ENCODE measurements at regions not wholly inside any gene's neighbourhood (a gene's known extent, or its start where the extent isn't known, plus 50 kb on each side); places are given as distances from the start of the nearest gene placed in this dataset.
A peak's percentile ranks its signal among the peaks of the same experiment; 100 is the strongest.

DNA sequence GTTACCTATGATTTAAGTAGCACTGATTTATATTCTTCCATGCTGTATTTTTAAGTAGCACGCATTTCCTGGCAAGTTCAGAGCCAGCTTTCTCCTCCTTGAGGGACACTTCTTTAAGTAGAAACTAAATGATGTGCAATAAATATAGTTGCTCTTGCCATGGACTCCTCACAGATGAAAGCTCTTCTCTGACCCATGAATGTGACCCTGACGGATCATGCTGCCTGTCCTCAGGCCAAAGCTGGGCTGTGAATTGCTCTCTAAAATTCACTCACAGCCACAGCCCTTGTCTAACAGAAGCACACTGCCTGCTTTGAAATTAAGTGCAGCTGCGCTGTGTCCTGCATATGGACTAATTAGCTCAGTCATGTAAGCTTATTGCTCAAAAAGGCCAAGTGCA, 438.8 kb downstream of the PMP22 start:
- Histone ChIP-seq H3K27ac (replicated peaks in 1 of 4) (no peak overlapping the region), H3K4me1 (no peaks in the 10 kb centered on the region), H3K9me3 (peaks cover 0 to 6% (median 3%) of the 10 kb centered on the region in 4 donors), H3K36me3 (no peaks in the 10 kb centered on the region), H3K27me3 (peaks cover 0 to 5% (median 0%) of the 10 kb centered on the region in 4 donors), H3K4me3 (no peak overlapping the region)
- TF ChIP-seq POLR2AphosphoS5 (IDR thresholded peaks at IDR 0.05) (no peak), EP300 (IDR thresholded peaks at IDR 0.05) (no peak), POLR2A (IDR thresholded peaks at IDR 0.05; ENCODE audit: low read depth) (no peak)
- TF ChIP-seq, protein P1, sequence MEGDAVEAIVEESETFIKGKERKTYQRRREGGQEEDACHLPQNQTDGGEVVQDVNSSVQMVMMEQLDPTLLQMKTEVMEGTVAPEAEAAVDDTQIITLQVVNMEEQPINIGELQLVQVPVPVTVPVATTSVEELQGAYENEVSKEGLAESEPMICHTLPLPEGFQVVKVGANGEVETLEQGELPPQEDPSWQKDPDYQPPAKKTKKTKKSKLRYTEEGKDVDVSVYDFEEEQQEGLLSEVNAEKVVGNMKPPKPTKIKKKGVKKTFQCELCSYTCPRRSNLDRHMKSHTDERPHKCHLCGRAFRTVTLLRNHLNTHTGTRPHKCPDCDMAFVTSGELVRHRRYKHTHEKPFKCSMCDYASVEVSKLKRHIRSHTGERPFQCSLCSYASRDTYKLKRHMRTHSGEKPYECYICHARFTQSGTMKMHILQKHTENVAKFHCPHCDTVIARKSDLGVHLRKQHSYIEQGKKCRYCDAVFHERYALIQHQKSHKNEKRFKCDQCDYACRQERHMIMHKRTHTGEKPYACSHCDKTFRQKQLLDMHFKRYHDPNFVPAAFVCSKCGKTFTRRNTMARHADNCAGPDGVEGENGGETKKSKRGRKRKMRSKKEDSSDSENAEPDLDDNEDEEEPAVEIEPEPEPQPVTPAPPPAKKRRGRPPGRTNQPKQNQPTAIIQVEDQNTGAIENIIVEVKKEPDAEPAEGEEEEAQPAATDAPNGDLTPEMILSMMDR (IDR thresholded peaks at IDR 0.05), result no peak
- intact Hi-C loops (cut with DNase I), result no loop called here
- DNase-seq (ENCODE audit: extremely low spot score), result no peak
- 66% methylated on average over 3 of the region's 3 CpGs for WGBS

DNA sequence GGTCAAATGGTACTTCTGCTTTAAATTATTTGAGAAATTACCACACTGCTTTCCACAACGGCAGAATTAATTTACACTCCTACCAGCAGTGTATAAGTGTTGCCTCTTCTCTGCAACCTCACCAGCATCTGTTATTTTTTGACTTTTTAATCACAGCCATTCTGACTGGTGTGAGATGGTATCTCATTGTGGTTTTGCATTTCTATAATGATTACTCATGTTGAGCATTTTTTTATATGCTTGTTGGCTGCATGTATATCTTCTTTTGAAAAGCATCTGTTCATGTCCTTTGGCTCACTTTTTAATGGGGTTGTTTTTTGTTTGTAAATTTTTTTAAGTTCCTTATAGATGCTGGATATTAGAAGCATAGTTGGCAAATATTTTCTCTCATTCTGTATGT, 446.7 kb downstream of the PMP22 start:
- intact Hi-C loops (cut with DNase I), result no loop called here
- no peaks in the 10 kb centered on the region for H3K36me3 ChIP-seq
- TF ChIP-seq, protein P1 (IDR thresholded peaks at IDR 0.05), result no peak
- TF ChIP-seq POLR2AphosphoS5 (IDR thresholded peaks at IDR 0.05) (no peak), EP300 (IDR thresholded peaks at IDR 0.05) (no peak), POLR2A (IDR thresholded peaks at IDR 0.05; ENCODE audit: low read depth) (no peak)
- no peaks in the 10 kb centered on the region for H3K9me3 ChIP-seq
- no peak for DNase-seq (ENCODE audit: extremely low spot score)
- H3K4me1 ChIP-seq, result no peaks in the 10 kb centered on the region
- no peak overlapping the region for H3K4me3 ChIP-seq
- no peak overlapping the region for H3K27ac ChIP-seq (replicated peaks in 1 of 4)
- no peaks in the 10 kb centered on the region for H3K27me3 ChIP-seq
- 96% methylated on average over 1 of the region's 1 CpG for WGBS

DNA sequence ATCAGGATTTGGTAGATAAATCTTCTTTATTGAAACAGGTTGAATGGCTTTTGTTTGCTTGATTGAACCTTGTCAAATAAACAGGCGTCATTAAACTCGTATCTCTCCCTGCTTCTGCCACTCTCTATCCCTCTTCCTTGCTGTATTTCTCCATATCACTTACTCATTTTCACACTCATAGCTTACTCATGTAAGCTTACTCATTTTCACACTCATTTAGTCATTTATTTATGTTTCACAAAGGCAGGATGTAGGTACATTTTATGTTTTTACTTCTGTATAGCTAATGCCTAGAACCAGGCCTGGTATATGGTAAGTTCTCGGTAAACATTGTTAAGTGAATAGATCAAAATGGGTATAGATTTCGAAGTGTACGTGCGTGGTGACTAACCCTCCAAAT, 450.0 kb downstream of the PMP22 start:
- H3K36me3 ChIP-seq, result no peaks in the 10 kb centered on the region
- WGBS, result 93% methylated on average over 6 of the region's 6 CpGs
- H3K4me3 ChIP-seq, result no peak overlapping the region
- intact Hi-C loops (cut with DNase I), result no loop called here
- DNase-seq (ENCODE audit: extremely low spot score), result no peak
- H3K27me3 ChIP-seq, result no peaks in the 10 kb centered on the region
- TF ChIP-seq POLR2AphosphoS5 (IDR thresholded peaks at IDR 0.05), result no peak
- TF ChIP-seq POLR2A (IDR thresholded peaks at IDR 0.05; ENCODE audit: low read depth), result no peak
- TF ChIP-seq, protein P1 (IDR thresholded peaks at IDR 0.05), result no peak
- TF ChIP-seq EP300 (IDR thresholded peaks at IDR 0.05), result no peak
- no peaks in the 10 kb centered on the region for H3K4me1 ChIP-seq
- H3K27ac ChIP-seq (replicated peaks in 1 of 4), result no peak overlapping the region
- peaks cover 0 to under 1% (median 0%) of the 10 kb centered on the region in 4 donors for H3K9me3 ChIP-seq

DNA sequence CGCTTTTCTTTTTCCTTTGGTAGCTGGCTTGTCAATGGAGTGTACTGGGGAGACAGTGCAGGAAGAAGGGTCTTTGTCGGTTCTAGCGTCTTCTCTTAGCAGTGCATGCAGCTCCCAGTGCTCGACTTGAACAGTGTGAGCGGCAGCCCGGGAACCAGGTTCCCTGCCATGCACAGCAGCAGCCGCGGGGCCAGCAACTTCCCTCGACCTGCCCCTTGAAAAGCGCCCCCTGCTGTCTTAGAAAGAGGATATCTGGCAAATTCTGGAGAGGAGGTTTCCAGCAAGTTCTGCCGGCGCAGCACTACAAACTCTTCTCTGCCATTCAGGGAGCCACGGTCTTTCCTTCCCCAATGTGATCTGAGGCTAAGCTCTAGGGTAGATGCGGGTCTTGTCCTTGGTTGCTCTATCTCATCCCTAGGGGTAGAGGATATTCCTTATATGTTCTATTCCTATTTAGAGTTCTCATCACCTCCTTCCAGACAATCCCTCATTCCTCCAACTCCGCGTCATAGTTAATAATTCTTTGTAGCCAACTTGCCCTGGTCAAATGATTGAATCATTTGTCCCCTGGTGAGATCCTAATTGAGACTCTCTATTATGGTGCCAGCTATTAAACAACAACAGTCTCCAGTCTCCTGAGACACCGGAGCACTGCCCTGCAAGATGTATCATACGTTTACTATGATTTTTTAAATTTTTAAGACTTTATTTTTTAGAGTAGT, 451.3 kb downstream of the PMP22 start:
- no peak overlapping the region for H3K27ac ChIP-seq (replicated peaks in 1 of 4)
- H3K36me3 ChIP-seq, result no peaks in the 10 kb centered on the region
- no peak overlapping the region for H3K4me3 ChIP-seq
- no peak for TF ChIP-seq POLR2AphosphoS5 (IDR thresholded peaks at IDR 0.05)
- TF ChIP-seq, protein P1 (IDR thresholded peaks at IDR 0.05), result peak in 1 of 3 experiments; percentile 10
- intact Hi-C loops (cut with DNase I), result no loop called here
- 54% methylated on average over 18 of the region's 18 CpGs for WGBS
- H3K4me1 ChIP-seq, result no peaks in the 10 kb centered on the region
- peak; percentile 89 for DNase-seq (ENCODE audit: extremely low spot score)
- peaks cover 0 to 9% (median under 1%) of the 10 kb centered on the region in 4 donors for H3K9me3 ChIP-seq
- no peaks in the 10 kb centered on the region for H3K27me3 ChIP-seq

DNA sequence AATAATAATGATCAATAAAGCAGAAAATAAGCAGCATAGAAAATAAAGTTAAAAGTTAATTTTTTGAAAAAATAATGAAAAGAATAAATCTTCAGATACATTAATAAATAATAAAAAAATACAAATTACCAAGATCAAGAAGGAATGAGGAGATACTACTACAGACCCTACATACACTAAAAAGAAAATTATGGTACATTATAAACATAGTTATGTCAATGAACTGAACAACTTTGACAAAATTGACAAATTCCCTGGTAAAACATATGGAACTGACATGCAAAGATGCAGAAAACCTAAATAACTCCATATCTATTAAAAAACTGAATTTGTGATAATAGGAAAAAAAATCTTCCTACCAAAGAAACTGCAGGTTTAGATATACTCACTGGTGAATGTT, 456.7 kb downstream of the PMP22 start:
- Histone ChIP-seq H3K36me3 (no peaks in the 10 kb centered on the region), H3K4me3 (no peak overlapping the region), H3K27ac (replicated peaks in 1 of 4) (no peak overlapping the region), H3K9me3 (peaks cover 0 to 20% (median 9%) of the 10 kb centered on the region in 4 donors), H3K27me3 (no peaks in the 10 kb centered on the region), H3K4me1 (peaks cover 0 to 6% (median 0%) of the 10 kb centered on the region in 4 donors)
- TF ChIP-seq, protein P1 (IDR thresholded peaks at IDR 0.05), result no peak
- TF ChIP-seq EP300 (IDR thresholded peaks at IDR 0.05), result no peak
- no peak for TF ChIP-seq POLR2A (IDR thresholded peaks at IDR 0.05; ENCODE audit: low read depth)
- no peak for TF ChIP-seq POLR2AphosphoS5 (IDR thresholded peaks at IDR 0.05)
- intact Hi-C loops (cut with DNase I), result no loop called here
- DNase-seq (ENCODE audit: extremely low spot score), result no peak

Measured in esophagus muscularis mucosa (tissue), 4 donors.